Upper lobe of left lung (tissue), 6 donors: ENCODE measurements at regions not wholly inside any gene's neighbourhood (a gene's known extent, or its start where the extent isn't known, plus 50 kb on each side); places are given as distances from the start of the nearest gene placed in this dataset.

ENCODE experiments used
- ATAC-seq, 2 donors: fragments of 200-7000 bp; cut with Tn5 transposase; one replicate each; pipeline ENCODE4 v1.9.1; 2022; ENCODE audit warnings: mild to moderate bottlenecking in 2 of 2, moderate library complexity in 2 of 2; ENCODE audit not compliant: low FRiP score in 2 of 2
- DNase-seq, 2 donors: peaks; one replicate each; pipeline ENCODE4 v3.0.0-alpha.2; 2019 to 2020
- H3K27ac ChIP-seq, 4 donors: fragments of 200-600 bp; sonication (generic); one replicate each; pipeline ENCODE4 v1.5.1; 2016 to 2019
- H3K27me3 ChIP-seq, 4 donors: fragments of 200-600 bp; sonication (generic); one replicate each; pipeline ENCODE4 v1.5.1; 2017 to 2019
- H3K36me3 ChIP-seq, 4 donors: fragments of 200-600 bp; sonication (generic); one replicate each; pipeline ENCODE4 v1.5.1; 2016 to 2019
- H3K4me1 ChIP-seq, 4 donors: fragments of 200-600 bp; sonication (generic); one replicate each; pipeline ENCODE4 v1.5.1; 2018 to 2019
- H3K4me3 ChIP-seq, 4 donors: fragments of 200-600 bp; sonication (generic); one replicate each; pipeline ENCODE4 v1.5.1; 2017 to 2019; ENCODE audit warnings: mild to moderate bottlenecking in 2 of 4, moderate library complexity in 1 of 4
- H3K9me3 ChIP-seq, 4 donors: fragments of 200-600 bp; sonication (generic); one replicate each; pipeline ENCODE4 v1.5.1; 2018 to 2019
- CTCF ChIP-seq, 6 experiments: fragments of 450-650 bp in 4 of 6; fragments of 200-600 bp in 2 of 6; sonication (generic) in 2 of 6; IDR thresholded peaks; one replicate each; pipeline ENCODE4 v1.5.1; 2016 to 2019; ENCODE audit warnings: antibody characterized with exemption in 6 of 6
- EP300 ChIP-seq, 4 donors: sonication (generic); formaldehyde crosslinking; IDR thresholded peaks; one replicate each; pipeline ENCODE4 v1.5.1; 2017; ENCODE audit warnings: antibody characterized with exemption in 4 of 4, control low read depth in 2 of 4
- POLR2A ChIP-seq, 4 donors: fragments of 450-650 bp; IDR thresholded peaks; one replicate each; pipeline ENCODE4 v1.5.1; 2016 to 2017; ENCODE audit warnings: antibody characterized with exemption in 4 of 4, mild to moderate bottlenecking in 2 of 4
- POLR2AphosphoS5 ChIP-seq, 2 donors: sonication (generic); formaldehyde crosslinking; IDR thresholded peaks; one replicate each; pipeline ENCODE4 v1.5.1; 2017; ENCODE audit warnings: antibody characterized with exemption in 2 of 2
- WGBS, 2 donors: methylation state at CpG; one replicate each; pipeline ENCODE4 v1.1.5; 2017 to 2018; 5-methylcytosine and 5-hydroxymethylcytosine counted together
- donor health status: DM: no; HTN: no; CAD: no; lungs with moderate emphysema.
- donor health status: DM: no; HTN: yes; CAD: no; lungs with severe emphysema.

GRCh38 chr11:45484326-45484883 lies 181.0 kb downstream of the CHST1 start:
- TF ChIP-seq CTCF (IDR thresholded peaks at IDR 0.05) (no peak), POLR2AphosphoS5 (IDR thresholded peaks at IDR 0.05) (no peak), POLR2A (IDR thresholded peaks at IDR 0.05) (no peak), EP300 (IDR thresholded peaks at IDR 0.05) (no peak)
- H3K4me1 ChIP-seq = no peaks in the 10 kb centered on the region
- no peak overlapping the region for H3K27ac ChIP-seq
- DNase-seq (no peak), ATAC-seq (no peak)
- no peaks in the 10 kb centered on the region for H3K36me3 ChIP-seq
- WGBS, 2 donors = 43 to 58% methylated on average over 10 to 11 of the region's 11 CpGs
- no peaks in the 10 kb centered on the region for H3K27me3 ChIP-seq
- no peaks in the 10 kb centered on the region for H3K9me3 ChIP-seq
- no peak overlapping the region for H3K4me3 ChIP-seq

DNA sequence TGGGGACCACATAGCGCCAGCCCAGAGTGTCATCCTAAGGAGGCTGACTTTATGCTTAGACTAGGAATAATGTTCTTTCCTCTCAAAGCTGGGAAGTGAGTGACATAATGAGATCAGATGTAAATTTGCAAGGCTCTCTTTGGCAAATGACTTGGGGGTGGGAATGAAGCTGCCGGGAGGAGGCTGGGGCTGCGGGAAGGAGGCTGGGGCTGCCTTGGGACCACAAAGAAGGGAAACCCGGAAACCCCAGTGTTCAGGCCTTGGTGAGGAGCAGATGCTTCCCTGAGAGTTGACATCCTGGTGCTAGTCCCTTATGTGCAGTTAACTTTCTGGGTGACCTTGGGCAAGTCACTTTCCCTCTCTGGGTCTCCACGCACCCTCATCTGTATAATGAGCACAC lies 182.0 kb downstream of the CHST1 start:
- TF ChIP-seq CTCF (IDR thresholded peaks at IDR 0.05) (no peak), EP300 (IDR thresholded peaks at IDR 0.05) (no peak), POLR2A (IDR thresholded peaks at IDR 0.05) (no peak), POLR2AphosphoS5 (IDR thresholded peaks at IDR 0.05) (no peak)
- Histone ChIP-seq H3K9me3 (no peaks in the 10 kb centered on the region), H3K4me1 (no peaks in the 10 kb centered on the region), H3K27ac (no peak overlapping the region), H3K4me3 (no peak overlapping the region), H3K27me3 (no peaks in the 10 kb centered on the region), H3K36me3 (no peaks in the 10 kb centered on the region)
- WGBS, 2 donors = 91 to 94% methylated on average over 5 of the region's 5 CpGs
- no peak for ATAC-seq
- no peak for DNase-seq

DNA sequence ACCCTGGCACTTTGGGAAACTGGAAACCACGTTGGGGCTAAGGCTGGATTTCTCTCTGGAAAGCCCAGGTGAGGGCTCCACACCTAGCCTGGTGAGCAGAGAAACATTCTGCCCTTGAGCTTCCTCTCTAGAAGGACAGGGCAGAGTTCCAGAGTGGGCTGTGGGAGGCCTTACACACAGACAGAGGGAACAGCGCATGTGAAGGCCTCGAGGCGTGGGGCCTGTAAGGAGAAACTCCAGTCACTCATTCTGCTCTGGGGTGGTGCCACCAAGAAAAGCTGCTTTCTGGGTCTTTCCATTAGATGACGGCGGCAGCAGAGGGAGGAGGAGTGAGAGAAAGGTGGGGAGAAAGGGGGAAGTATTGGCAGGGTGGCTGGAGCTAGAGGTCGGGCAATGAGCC lies 183.1 kb downstream of the CHST1 start:
- Histone ChIP-seq H3K4me3 (no peak overlapping the region), H3K27ac (no peak overlapping the region), H3K4me1 (no peaks in the 10 kb centered on the region), H3K36me3 (no peaks in the 10 kb centered on the region), H3K9me3 (no peaks in the 10 kb centered on the region), H3K27me3 (no peaks in the 10 kb centered on the region)
- ATAC-seq (no peak), DNase-seq (no peak)
- 77 to 79% methylated on average over 7 of the region's 7 CpGs for WGBS, 2 donors
- TF ChIP-seq CTCF (IDR thresholded peaks at IDR 0.05) (no peak), EP300 (IDR thresholded peaks at IDR 0.05) (no peak), POLR2A (IDR thresholded peaks at IDR 0.05) (no peak), POLR2AphosphoS5 (IDR thresholded peaks at IDR 0.05) (no peak)

DNA sequence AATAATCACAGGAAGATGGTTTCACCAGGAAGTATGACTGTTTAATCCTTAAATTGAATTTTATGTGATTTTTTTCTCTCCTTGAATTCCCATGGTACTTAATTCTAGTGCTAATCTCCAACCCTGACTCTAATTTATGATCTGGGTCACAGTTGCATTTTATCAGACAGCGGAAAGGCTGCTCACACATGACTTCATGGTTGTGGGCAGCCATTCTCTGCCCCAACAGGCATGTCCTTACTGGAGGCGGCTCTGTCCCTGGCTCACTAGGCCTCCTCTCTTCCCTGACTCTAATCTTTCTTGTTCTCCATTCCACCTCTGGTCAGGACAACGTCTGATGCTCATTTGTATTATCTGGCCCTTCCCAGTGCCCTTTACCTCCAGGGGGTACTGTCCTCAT lies 184.4 kb downstream of the CHST1 start:
- H3K36me3 ChIP-seq = no peaks in the 10 kb centered on the region
- no peak for TF ChIP-seq EP300 (IDR thresholded peaks at IDR 0.05)
- DNase-seq = no peak
- no peak for ATAC-seq
- no peaks in the 10 kb centered on the region for H3K9me3 ChIP-seq
- no peaks in the 10 kb centered on the region for H3K4me1 ChIP-seq
- 73 to 74% methylated on average over 3 of the region's 3 CpGs for WGBS, 2 donors
- no peak overlapping the region for H3K27ac ChIP-seq
- H3K4me3 ChIP-seq = no peak overlapping the region
- no peaks in the 10 kb centered on the region for H3K27me3 ChIP-seq

GRCh38 chr11:45477588-45477987 lies 187.8 kb downstream of the CHST1 start:
- no peaks in the 10 kb centered on the region for H3K4me1 ChIP-seq
- no peak overlapping the region for H3K4me3 ChIP-seq
- TF ChIP-seq POLR2A (IDR thresholded peaks at IDR 0.05) = no peak
- no peak for TF ChIP-seq CTCF (IDR thresholded peaks at IDR 0.05)
- no peak for TF ChIP-seq EP300 (IDR thresholded peaks at IDR 0.05)
- TF ChIP-seq POLR2AphosphoS5 (IDR thresholded peaks at IDR 0.05) = no peak
- H3K36me3 ChIP-seq = no peaks in the 10 kb centered on the region
- WGBS, 2 donors = 90 to 100% methylated on average over 1 of the region's 1 CpG
- no peak overlapping the region for H3K27ac ChIP-seq
- no peaks in the 10 kb centered on the region for H3K27me3 ChIP-seq
- H3K9me3 ChIP-seq = no peaks in the 10 kb centered on the region
- ATAC-seq (no peak), DNase-seq (no peak)
